A549 (cell line): ENCODE measurements at regions not wholly inside any gene's neighbourhood (a gene's known extent, or its start where the extent isn't known, plus 50 kb on each side); places are given as distances from the start of the nearest gene placed in this dataset.
A peak's percentile ranks its signal among the peaks of the same experiment; 100 is the strongest.

Experiments used
- ATAC-seq, 2 experiments: fragments of 200-7000 bp in 1 of 2; fragments of >200 bp in 1 of 2; cut with Nextera tagmentation in 1 of 2; cut with Tn5 transposase in 1 of 2; 3 replicates each; pipeline versions ENCODE4 v1.8.0 to v1.9.1; 2018 to 2020; ENCODE audit warnings: mild to moderate bottlenecking in 1 of 2, moderate library complexity in 1 of 2
- CTCF ChIA-PET: fragments of 300-600 bp; sonication (Branson Sonifier 250); formaldehyde crosslinking; extraction: SDS; loops from one replicate; lab custom pipeline; 2021; ENCODE audit warnings: antibody characterized with exemption, inconsistent platforms; lab: Yijun Ruan, JAX
- POLR2A ChIA-PET: fragments of 350-600 bp; formaldehyde crosslinking; extraction: SDS; loops from one replicate; lab custom pipeline; 2021; ENCODE audit warnings: antibody characterized with exemption, inconsistent platforms; lab: Yijun Ruan, JAX
- DNase-seq, 2 experiments: peaks; one replicate each; pipeline versions ENCODE4 v3.0.0 to v3.0.0-alpha.2; 2011 to 2016; ENCODE audit warnings: low read depth in 1 of 2, low spot score in 1 of 2
- FAIRE-seq: peaks from 2 replicates; lab custom pipeline; 2011; peaks lifted over from hg19 to GRCh38; lab: Jason Lieb, UNC
- H3K27ac ChIP-seq, 2 experiments: fragments of >200 bp; sonication (Bioruptor Twin); formaldehyde crosslinking; 3 replicates each; pipeline ENCODE4 v1.5.1; 2016 to 2017
- H3K4me1 ChIP-seq: fragments of >200 bp; sonication (Bioruptor Twin); formaldehyde crosslinking; 3 replicates; pipeline ENCODE4 v1.6.1; 2016
- H3K4me2 ChIP-seq: fragments of >200 bp; sonication (Bioruptor Twin); formaldehyde crosslinking; 3 replicates; pipeline ENCODE4 v1.6.1; 2016
- H3K4me3 ChIP-seq: fragments of >200 bp; sonication (Bioruptor Twin); formaldehyde crosslinking; 3 replicates; pipeline ENCODE4 v1.5.1; 2016
- H3K9me3 ChIP-seq: fragments of >200 bp; sonication (Bioruptor Twin); formaldehyde crosslinking; 3 replicates; pipeline ENCODE4 v1.6.1; 2016
- CBX2 ChIP-seq: fragments of 200-600 bp; sonication (generic); IDR thresholded peaks from 2 replicates; pipeline ENCODE4 v1.6.1; 2016; ENCODE audit warnings: low read depth, mild to moderate bottlenecking, borderline replicate concordance
- CEBPB ChIP-seq, 2 experiments: fragments of >200 bp in 1 of 2; sonication (Bioruptor Twin) in 1 of 2; formaldehyde crosslinking in 1 of 2; IDR thresholded peaks; 2 replicates each; pipeline ENCODE4 v1.6.1; 2012 to 2016
- CTCF ChIP-seq: fragments of >200 bp; sonication (Bioruptor Twin); formaldehyde crosslinking; IDR thresholded peaks from 3 replicates; pipeline ENCODE4 v1.5.1; 2016
- E2F6 ChIP-seq: IDR thresholded peaks from 2 replicates; pipeline ENCODE4 v1.6.1; 2012; ENCODE audit warnings: low read depth, borderline replicate concordance
- EHMT2 ChIP-seq: fragments of 200-600 bp; sonication (generic); IDR thresholded peaks from 2 replicates; pipeline ENCODE4 v1.6.1; 2016; ENCODE audit warnings: antibody characterized with exemption, low read depth, mild to moderate bottlenecking, moderate library complexity
- HEYL ChIP-seq: fragments of 250-450 bp; sonication (Bioruptor Pico); IDR thresholded peaks from 2 replicates; pipeline ENCODE4 v1.8.0; 2021; ENCODE audit warnings: mild to moderate bottlenecking, moderate library complexity
- HMGXB4 ChIP-seq: fragments of 250-450 bp; sonication (Bioruptor Pico); IDR thresholded peaks from 2 replicates; pipeline ENCODE4 v1.5.0; 2021; ENCODE audit warnings: mild to moderate bottlenecking, moderate library complexity, borderline replicate concordance
- HOXB13 ChIP-seq: fragments of 250-450 bp; sonication (Bioruptor Pico); IDR thresholded peaks from 2 replicates; pipeline ENCODE4 v1.5.0; 2020; ENCODE audit warnings: low read depth, mild to moderate bottlenecking, moderate library complexity
- HOXB5 ChIP-seq: fragments of 250-450 bp; sonication (Bioruptor Pico); IDR thresholded peaks from 2 replicates; pipeline ENCODE4 v1.5.0; 2020; ENCODE audit warnings: mild to moderate bottlenecking, moderate library complexity
- KDM5A ChIP-seq: fragments of 200-600 bp; sonication (generic); IDR thresholded peaks from 2 replicates; pipeline ENCODE4 v1.6.1; 2016; ENCODE audit warnings: antibody characterized with exemption, mild to moderate bottlenecking
- NFE2L2 ChIP-seq: fragments of 150-350 bp; conservative IDR thresholded peaks from 2 replicates; pipeline ENCODE4 v1.6.1; 2014; ENCODE audit warnings: low read length
- REST ChIP-seq: fragments of 200-600 bp; sonication (generic); IDR thresholded peaks from 2 replicates; pipeline ENCODE4 v1.6.1; 2016; ENCODE audit warnings: antibody characterized with exemption, mild to moderate bottlenecking, moderate library complexity
- SREBF2 ChIP-seq: fragments of 450-650 bp; IDR thresholded peaks from 2 replicates; pipeline ENCODE4 v1.6.1; 2014; ENCODE audit warnings: mild to moderate bottlenecking, moderate library complexity
- USF2 ChIP-seq: fragments of 450-650 bp; IDR thresholded peaks from 2 replicates; pipeline ENCODE4 v1.6.1; 2014; ENCODE audit warnings: antibody characterized with exemption
- WGBS: methylation state at CpG from one replicate; pipeline ENCODE4 v1.1.6; 2017; ENCODE audit errors: missing lambda C conversion rate; 5-methylcytosine and 5-hydroxymethylcytosine counted together

GRCh38 chr5:17443333-17444130 lies 54.5 kb upstream of the TAF11L2 start:
- POLR2A ChIA-PET, result no interaction called here
- DNase-seq (no peak), ATAC-seq (no peak), FAIRE-seq (no peak)
- no peak overlapping the region for H3K4me3 ChIP-seq
- CTCF ChIA-PET, result interaction anchor here (1.0 kb wide), 1 partner anchor 14 kb away, joined by 3 read pairs; no protein-coding TSS in a partner anchor
- H3K4me2 ChIP-seq, result no peak overlapping the region
- TF ChIP-seq CTCF (no peak), SREBF2 (no peak), NFE2L2 (no peak), CBX2 (no peak), KDM5A (no peak), HEYL (no peak), REST (no peak), EHMT2 (no peak)
- H3K9me3 ChIP-seq, result peaks cover 9% of the 10 kb centered on the region; the same call in 1 of the 3 replicates
- WGBS, result 93% methylated on average over 23 of the region's 23 CpGs
- H3K27ac ChIP-seq, result peak overlapping the region in 1 of 2 experiments; percentile 4; a peak in 1 of 6 replicates
- peaks cover 23% of the 10 kb centered on the region for H3K4me1 ChIP-seq

- H3K4me2 ChIP-seq, result peak overlapping the region; percentile 34
- 58% methylated on average over 1 of the region's 1 CpG for WGBS
- DNase-seq (no peak), ATAC-seq (0 out of 6 replicates have a peak, but pooled peaks of 1 of the 2 experiments have one; percentile 34), FAIRE-seq (no peak)
- POLR2A ChIA-PET, result no interaction called here
- H3K9me3 ChIP-seq, result peaks cover 5% of the 10 kb centered on the region; the same call in 1 of the 3 replicates
- peaks cover 23% of the 10 kb centered on the region for H3K4me1 ChIP-seq
- CTCF ChIA-PET, result interaction anchor here (1.0 kb wide), 1 partner anchor 15 kb away, joined by 3 read pairs; no protein-coding TSS in a partner anchor
- H3K27ac ChIP-seq, result 0 out of 6 replicates have a peak overlapping the region, but pooled peaks of 1 of the 2 experiments have one; percentile 5
- TF ChIP-seq HOXB13 (no peak), HEYL (no peak), HOXB5 (CRISPR knock-in tag) (no peak), KDM5A (no peak), REST (no peak), USF2 (no peak), E2F6 (no peak), CEBPB (IDR thresholded peaks at IDR 0.05) (no peak), HMGXB4 (CRISPR knock-in tag) (no peak), EHMT2 (no peak)
- H3K4me3 ChIP-seq, result no peak overlapping the region
These were observed 53.5 kb upstream of the TAF11L2 start for GRCh38 chr5:17444496-17444895.
